Mucosa of gallbladder (tissue), 1 donor: ENCODE measurements at regions not wholly inside any gene's neighbourhood (a gene's known extent, or its start where the extent isn't known, plus 50 kb on each side); places are given as distances from the start of the nearest gene placed in this dataset.

Experiments
- DNase-seq: peaks from one replicate; pipeline ENCODE4 v3.0.0-alpha.2; 2020; ENCODE audit warnings: low spot score
- donor health status: DM: no; HTN: no; CAD: no.

DNA sequence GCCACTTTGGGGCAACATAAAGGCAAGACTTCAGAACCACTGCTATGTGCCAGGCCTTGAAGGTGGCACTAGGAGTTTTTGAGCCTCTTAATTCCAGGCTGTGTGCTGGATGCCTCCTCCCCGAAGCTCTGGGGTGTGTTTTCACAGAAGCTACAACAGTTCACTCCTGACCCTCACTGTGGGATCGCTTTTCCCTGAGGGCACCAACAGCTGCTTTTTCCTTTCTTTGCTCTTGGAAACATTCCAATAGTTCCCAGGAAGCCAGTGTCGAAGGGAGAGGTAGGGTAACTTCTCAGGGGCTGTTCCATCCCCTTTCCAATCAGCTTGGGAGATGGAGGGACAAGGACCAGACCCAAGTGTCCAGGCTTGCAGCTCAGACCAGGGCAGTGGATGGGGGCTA lies 153.4 kb downstream of the C1orf94 start:
- no peak for DNase-seq

GRCh38 chr1:34331020-34331926 lies 154.6 kb downstream of the C1orf94 start:
- no peak for DNase-seq

DNA sequence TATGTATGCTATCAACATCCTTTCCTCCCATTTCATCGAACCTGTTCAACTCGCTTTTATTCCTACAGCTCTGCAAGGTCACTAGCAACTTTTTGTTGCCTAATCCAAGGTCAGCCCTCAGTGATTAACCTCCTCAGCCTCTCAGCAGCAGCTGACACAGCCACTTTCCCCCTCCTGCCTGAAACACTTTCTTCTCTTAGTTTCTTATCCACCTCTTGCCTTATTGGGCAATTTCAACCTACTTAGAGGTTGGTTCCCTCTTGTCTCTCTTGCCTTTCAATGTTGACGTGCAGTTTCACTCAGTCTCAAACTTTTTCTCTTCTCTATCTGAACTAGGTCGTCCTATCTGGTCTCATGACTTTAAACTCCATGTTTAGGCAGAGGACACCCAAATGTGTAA lies 156.3 kb downstream of the C1orf94 start:
- no peak for DNase-seq

DNA sequence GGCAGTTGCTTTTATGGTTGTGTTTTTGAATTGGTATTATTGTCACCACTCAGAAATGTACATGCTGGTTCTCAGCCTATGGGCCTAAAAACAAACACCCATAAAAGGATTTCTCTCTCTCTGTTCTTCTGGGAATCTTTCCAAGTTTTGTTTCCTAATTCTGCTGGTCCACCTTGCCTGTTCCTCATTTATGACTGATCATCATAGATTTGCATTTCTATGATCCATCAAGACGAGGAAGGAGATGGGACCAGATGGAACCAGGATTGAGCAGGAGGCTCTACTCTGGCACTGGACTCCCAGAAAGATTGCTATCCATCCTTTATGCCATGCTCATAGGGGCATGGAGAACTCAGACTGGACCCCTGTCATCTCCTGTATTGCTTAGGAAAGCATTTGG lies 162.2 kb downstream of the C1orf94 start:
- no peak for DNase-seq

GRCh38 chr1:34341896-34342295 lies 165.2 kb downstream of the C1orf94 start:
- DNase-seq, result no peak

DNA sequence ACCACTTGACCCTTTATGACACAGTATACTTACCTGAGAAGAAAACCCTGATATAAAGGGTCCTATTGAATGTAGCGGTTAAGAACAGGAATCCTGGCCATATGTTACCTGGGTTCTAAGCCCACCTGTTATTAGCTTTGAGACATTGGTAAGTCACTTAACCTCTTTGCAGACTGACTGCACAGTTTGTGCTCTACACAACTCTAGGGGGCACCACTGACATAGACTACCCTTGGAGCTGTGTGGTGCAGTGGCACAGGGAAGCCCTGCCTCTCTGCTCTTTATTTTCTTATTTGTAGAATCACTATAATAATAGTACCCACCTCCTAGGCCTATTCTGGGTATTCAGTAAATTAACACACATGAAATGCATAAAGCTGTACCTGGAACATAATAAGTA lies 165.6 kb downstream of the C1orf94 start:
- DNase-seq, result no peak

- no peak for DNase-seq
Measured at GRCh38 chr1:34346128-34346527, 169.4 kb downstream of the C1orf94 start.

- no peak for DNase-seq
Measured at GRCh38 chr1:34353409-34353808, 176.7 kb downstream of the C1orf94 start.

GRCh38 chr1:34354367-34354766 lies 177.7 kb downstream of the C1orf94 start:
- no peak for DNase-seq

- no peak for DNase-seq
Measured at GRCh38 chr1:34356853-34357252, 180.1 kb downstream of the C1orf94 start.

GRCh38 chr1:34358636-34359035 lies 181.9 kb downstream of the C1orf94 start:
- no peak for DNase-seq

DNA sequence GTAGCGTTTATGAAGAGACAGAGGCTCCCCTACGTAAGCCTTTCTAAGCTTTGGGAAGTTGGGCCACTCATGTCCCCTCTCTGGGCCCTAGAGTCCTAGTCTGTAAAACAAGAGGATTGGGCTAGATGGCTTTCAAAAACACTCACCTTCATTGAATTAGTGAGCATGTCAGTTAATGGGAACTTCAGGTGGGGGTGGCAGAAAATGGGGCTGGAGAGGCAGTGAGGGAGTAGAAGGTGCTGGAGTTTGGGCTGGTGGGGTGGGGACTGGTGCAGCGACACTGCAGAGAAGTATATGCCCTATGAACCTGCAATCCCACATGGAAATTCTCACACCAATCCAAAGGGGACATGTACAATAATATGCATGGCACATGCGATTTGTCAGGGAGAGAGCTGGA lies 182.7 kb downstream of the C1orf94 start:
- DNase-seq, result no peak

GRCh38 chr1:34360574-34360973 lies 183.9 kb downstream of the C1orf94 start:
- no peak for DNase-seq

GRCh38 chr1:34361121-34361520 lies 184.4 kb downstream of the C1orf94 start:
- DNase-seq, result no peak

- no peak for DNase-seq
Measured at GRCh38 chr1:34361781-34362357, 185.2 kb downstream of the C1orf94 start.

- no peak for DNase-seq
Measured at GRCh38 chr1:34362949-34363348, 186.2 kb downstream of the C1orf94 start.

GRCh38 chr1:34363447-34363846 lies 186.7 kb downstream of the C1orf94 start:
- DNase-seq, result no peak

GRCh38 chr1:34363915-34364314 lies 187.2 kb downstream of the C1orf94 start:
- no peak for DNase-seq

DNA sequence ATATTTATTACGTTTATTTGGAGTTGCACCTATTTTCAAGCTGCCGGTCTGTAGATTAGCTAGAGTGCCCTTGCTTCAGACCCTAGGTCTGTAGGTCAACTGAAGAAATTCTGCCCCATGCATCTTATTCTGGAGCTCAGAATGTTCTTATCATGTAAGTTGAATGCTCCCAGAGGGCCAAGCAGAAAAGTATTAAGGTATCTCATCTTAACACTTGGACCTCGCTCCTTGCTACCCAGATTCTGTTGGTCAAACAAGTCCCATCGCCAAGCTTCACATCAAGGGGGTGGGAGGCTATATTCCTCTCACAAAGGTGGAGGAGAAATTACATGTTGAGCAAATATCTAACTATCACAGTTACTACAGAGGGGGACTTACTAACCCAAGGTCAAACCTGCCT lies 187.7 kb downstream of the C1orf94 start:
- no peak for DNase-seq

DNA sequence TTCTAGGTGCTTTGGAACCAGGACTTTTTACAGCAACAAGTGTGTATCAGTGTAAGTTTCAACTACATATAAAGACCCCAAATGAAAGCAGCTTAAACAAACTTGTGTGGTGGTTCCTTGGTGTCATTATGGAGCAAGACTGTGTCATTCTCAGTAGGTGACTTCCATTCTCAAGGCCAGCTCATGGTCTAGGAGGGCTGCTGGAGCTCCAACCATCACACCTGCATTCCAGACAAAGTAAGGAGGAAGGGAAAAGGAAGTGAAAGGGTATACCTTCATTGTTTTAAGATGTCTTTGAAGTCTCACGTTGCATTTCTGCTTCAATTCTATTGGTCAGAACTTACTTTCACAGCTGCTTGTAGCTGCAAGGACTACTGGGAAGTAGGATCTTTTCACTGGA lies 188.6 kb downstream of the C1orf94 start:
- no peak for DNase-seq

GRCh38 chr1:34366875-34367624 lies 190.3 kb downstream of the C1orf94 start:
- DNase-seq, result no peak

DNA sequence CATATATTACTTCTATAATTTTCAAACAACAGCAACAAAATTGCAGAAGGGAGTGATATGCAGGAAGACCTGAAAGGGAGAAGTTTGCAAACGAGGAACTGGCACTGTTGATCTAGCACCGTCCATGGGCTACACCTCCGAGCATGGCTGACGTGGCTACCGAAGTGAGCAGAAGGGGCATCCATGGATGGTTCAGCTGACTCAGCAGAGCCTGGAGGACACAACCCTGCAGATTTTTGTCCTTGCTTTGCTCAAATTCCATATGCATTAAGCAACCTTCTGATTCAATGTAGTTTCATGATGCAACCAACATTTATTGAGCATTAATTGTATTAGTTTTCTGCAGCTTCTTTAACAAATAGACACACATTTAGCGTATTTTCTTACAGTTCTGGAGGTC lies 191.2 kb downstream of the C1orf94 start:
- DNase-seq, result no peak
